Left ventricle myocardium superior (tissue), 1 donor: ENCODE measurements at regions not wholly inside any gene's neighbourhood (a gene's known extent, or its start where the extent isn't known, plus 50 kb on each side); places are given as distances from the start of the nearest gene placed in this dataset.
"Not testable (repeated sequence)": the region's sequence is repeated elsewhere in the genome, so short reads cannot be mapped to it uniquely, and the experiment has no call there.

ENCODE experiments used
- ATAC-seq: fragments of 200-7000 bp; cut with Tn5 transposase; one replicate; pipeline ENCODE4 v1.9.1; 2020; ENCODE audit warnings: mild to moderate bottlenecking, moderate library complexity
- DNase-seq: peaks from one replicate; pipeline ENCODE4 v3.0.0-alpha.2; 2020
- intact Hi-C: fragments of 100-400 bp; cut with micrococcal nuclease; formaldehyde crosslinking; loops from one replicate; pipeline ENCODE4 v1.11.0; 2022
- donor health status: DM: no; HTN: yes; CAD: no; lungs with severe emphysema.

- DNase-seq (no peak), ATAC-seq (no peak)
- intact Hi-C loops = no loop called here
Observed at GRCh38 chr5:104890767-104891166, 1328.2 kb upstream of the NUDT12 start.

- intact Hi-C loops = no loop called here
- no peak for DNase-seq
- ATAC-seq = no peak
Observed at GRCh38 chr5:104859437-104859836, 1296.8 kb upstream of the NUDT12 start.

DNA sequence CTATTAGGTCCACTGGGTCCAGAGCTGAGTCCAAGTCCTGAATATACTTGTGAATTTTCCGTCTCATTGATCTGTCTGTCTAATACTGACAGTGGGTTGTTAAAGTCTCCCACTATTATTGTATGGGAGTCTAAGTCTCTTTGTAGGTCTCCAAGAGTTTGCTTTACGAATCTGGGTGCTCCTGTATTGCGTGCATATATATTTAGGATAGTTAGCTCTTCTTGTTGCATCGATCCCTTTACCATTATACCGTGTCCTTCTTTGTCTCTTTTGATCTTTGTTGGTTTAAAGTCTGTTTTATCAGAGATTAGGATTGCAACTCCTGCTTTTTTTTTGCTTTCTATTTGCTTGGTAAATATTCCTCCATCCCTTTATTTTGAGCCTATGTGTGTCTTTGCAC is 1289.5 kb upstream of the NUDT12 start:
- intact Hi-C loops, DNase-seq, ATAC-seq: not testable (repeated sequence)

GRCh38 chr5:104845541-104845940 is 1283.0 kb upstream of the NUDT12 start:
- no peak for ATAC-seq
- intact Hi-C loops = no loop called here
- DNase-seq = no peak

DNA sequence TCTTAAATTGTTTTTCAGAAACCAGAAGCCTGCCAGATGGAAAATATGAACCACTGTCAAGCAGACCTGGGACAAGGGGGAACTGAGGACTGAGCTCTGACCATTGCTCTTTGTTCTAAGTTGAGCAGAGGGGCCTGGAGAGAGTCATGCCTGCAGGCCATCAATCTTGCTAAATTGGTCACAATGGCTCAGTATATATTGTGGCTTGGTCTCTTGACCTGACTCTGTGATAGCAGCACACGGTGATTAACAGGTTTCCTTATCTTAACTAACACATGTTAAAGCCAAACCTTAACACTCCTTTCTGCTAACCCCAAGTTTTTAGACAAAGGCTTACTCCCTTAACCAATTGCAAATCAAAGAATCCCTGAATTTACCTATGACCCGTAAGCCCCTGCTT is 1281.2 kb upstream of the NUDT12 start:
- no peak for ATAC-seq
- no peak for DNase-seq
- intact Hi-C loops = no loop called here

DNA sequence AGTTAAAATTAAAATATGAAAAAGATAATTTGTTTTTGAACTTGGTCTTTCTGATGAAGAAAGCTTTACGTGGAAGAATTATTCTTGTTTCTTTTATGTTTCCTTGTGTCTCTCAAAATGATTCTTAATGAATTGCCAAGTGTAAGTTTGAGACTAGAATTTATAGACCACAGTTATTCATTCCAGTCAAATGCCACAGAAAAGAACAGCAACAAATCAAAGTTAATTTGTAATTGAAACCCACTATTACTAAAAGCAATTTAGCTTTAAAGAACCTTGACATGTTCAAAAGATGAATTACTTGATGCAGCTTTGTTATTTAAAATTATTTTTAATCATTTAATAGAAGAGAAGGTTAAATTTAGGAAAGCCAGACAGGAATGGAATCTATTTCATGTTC is 1277.7 kb upstream of the NUDT12 start:
- intact Hi-C loops = no loop called here
- no peak for ATAC-seq
- DNase-seq = no peak

- ATAC-seq, intact Hi-C loops, DNase-seq: not testable (repeated sequence)
Observed at GRCh38 chr5:104831515-104831914, 1268.9 kb upstream of the NUDT12 start.

DNA sequence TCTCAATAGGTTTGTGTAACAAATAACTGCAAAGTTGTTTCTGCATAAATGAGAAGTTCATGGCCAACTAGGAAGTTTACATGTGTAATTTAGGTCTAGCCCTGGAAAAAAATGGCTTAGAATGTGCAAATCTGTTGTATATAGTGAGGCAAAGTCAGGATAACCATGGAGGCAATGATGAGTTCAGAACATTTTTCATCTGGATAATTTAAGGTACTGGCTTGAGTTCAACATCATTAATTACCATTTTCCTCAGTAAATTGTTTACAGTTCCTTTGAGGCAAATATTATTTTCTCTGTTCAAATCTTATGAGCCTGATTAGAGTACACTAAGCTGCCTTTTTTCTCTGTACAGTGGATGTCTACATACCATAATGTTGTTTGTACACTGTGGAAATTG is 1259.0 kb upstream of the NUDT12 start:
- DNase-seq (no peak), ATAC-seq (no peak)
- intact Hi-C loops = no loop called here

DNA sequence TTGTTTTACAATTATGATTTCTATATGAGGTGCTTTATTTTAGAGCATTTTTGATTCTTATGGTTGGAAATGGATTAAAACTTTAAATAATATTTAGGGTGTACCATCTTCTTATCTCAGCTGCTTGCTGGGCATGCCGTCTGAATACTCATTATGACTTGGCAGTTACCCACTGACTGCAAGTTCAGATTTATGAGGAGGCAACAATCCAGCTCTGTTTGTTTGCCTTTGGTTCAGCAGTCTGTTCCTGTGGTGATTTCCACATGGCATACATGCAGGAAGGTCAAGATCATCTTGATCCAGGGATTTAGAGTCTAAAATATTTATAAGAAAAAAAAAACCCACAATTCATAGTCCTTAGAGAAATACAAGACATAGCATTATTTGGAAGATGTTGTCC is 1254.5 kb upstream of the NUDT12 start:
- intact Hi-C loops = no loop called here
- DNase-seq (no peak), ATAC-seq (no peak)

- intact Hi-C loops = no loop called here
- DNase-seq (no peak), ATAC-seq (no peak)
Observed at GRCh38 chr5:104815212-104815611, 1252.6 kb upstream of the NUDT12 start.

- DNase-seq (no peak), ATAC-seq (no peak)
- intact Hi-C loops = no loop called here
Observed at GRCh38 chr5:104800440-104801048, 1238.0 kb upstream of the NUDT12 start.

DNA sequence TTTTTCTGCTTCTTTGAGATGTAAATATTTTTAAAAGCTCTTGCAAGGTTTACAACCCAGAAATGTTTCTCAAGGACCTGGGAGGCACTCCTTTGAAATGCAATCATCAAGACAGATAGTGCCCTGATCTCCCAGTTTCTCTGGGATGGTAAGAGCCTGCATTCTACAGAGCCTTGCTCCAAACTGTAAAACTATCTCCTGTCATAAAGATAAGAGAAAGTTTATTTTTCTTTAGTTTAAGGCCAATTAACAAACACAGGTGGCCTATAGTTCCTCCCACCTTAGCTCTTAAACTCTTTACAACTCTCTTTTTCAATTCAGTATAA is 1231.1 kb upstream of the NUDT12 start:
- no peak for ATAC-seq
- DNase-seq = no peak
- intact Hi-C loops = no loop called here

GRCh38 chr5:104793031-104793754 is 1230.6 kb upstream of the NUDT12 start:
- no peak for ATAC-seq
- no peak for DNase-seq
- intact Hi-C loops = no loop called here

DNA sequence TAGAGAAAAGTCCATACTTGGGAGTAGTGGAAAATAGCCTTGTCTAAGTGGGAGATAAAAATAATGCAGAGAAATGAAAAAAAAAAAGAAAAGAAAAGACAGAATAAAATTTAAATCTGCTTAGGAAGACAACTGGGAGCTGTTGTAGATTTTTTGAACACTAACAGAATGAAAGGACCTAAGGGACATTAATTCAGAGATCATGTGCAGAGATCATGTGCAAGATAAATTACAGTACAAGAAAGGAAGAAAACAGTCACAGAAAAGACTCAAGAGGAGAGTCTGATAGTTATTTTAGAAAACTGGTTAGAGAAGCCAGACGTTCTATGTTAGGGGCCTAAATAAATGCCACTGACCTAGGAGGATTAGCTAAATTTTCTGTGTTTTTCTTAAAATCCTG is 1226.8 kb upstream of the NUDT12 start:
- DNase-seq (no peak), ATAC-seq (no peak)
- intact Hi-C loops = no loop called here

- ATAC-seq (no peak), DNase-seq (no peak)
- intact Hi-C loops = no loop called here
Observed at GRCh38 chr5:104785097-104785496, 1222.5 kb upstream of the NUDT12 start.

DNA sequence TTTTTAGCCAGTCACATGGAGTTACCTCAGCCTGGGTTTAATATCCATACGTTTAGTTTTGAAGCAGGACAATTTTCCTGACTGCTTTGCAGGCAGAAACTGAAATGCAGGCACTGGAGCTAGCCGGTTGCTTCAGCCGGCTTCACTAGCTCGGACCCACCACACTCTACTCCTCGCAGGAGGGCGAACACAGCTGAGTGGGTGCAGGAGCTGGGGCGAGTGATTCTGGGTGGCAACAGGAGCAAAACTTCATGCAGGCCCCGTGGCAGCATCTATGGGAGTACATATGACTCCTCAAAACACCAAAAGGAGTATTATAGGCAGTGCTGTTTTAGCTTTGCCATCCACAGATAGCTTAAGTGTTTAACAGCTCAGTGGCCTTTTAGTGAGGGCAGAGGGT is 1211.8 kb upstream of the NUDT12 start:
- no peak for ATAC-seq
- no peak for DNase-seq
- intact Hi-C loops = no loop called here

DNA sequence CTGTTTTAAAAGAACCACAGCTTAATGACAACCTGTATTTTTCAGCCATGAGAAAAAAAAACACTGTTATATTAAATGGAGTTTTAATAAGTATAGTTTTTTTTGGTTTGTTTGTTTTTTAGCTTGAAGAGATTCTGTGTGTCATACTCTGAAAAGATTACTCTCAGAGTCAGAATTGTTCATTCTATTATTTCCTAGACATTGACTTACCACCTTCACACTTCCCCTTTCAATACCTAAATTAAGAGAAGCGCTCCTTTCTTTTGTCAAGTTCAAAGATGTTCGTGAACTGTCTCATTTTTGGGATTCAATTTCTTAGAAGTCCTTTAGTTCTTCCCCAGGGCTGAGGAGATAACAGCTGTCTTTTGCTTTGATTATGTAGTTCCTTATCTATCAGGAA is 1201.6 kb upstream of the NUDT12 start:
- ATAC-seq (no peak), DNase-seq (no peak)
- intact Hi-C loops = no loop called here

DNA sequence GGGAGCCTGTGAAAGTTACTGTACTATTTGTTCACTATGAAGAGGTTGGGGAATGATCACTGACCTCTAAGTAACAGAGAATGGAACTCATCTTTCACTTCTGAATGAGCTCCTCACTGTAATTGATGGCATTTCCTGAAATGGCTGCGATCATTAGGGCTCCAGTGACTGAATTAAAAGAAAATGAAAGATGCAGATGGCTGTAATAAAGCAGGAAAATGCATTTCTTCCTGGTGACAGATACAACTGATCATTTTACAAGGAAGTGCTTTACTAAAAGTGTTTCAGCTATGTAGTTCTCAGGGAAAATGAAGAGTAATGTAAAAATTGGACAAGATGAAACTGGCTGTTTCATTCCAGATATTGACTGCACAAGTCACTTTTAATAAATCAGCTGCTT is 1200.6 kb upstream of the NUDT12 start:
- DNase-seq (no peak), ATAC-seq (no peak)
- intact Hi-C loops = no loop called here

GRCh38 chr5:104757915-104758314 is 1195.3 kb upstream of the NUDT12 start:
- DNase-seq = no peak
- intact Hi-C loops = no loop called here
- no peak for ATAC-seq

GRCh38 chr5:104755806-104756205 is 1193.2 kb upstream of the NUDT12 start:
- intact Hi-C loops = no loop called here
- ATAC-seq (no peak), DNase-seq (no peak)

- intact Hi-C loops = no loop called here
- DNase-seq (no peak), ATAC-seq (no peak)
Observed at GRCh38 chr5:104754311-104754995, 1191.9 kb upstream of the NUDT12 start.
